WTC11 (cell line): ENCODE measurements at regions not wholly inside any gene's neighbourhood (a gene's known extent, or its start where the extent isn't known, plus 50 kb on each side); places are given as distances from the start of the nearest gene placed in this dataset.

ENCODE experiments used
- ATAC-seq: fragments of 200-7000 bp; cut with Tn5 transposase; 2 replicates; pipeline ENCODE4 v1.10.0; 2021; ENCODE audit warnings: mild to moderate bottlenecking, moderate library complexity
- CTCF ChIA-PET: fragments of 300-600 bp; sonication (Branson Sonifier 250); formaldehyde crosslinking; loops from one replicate; lab custom pipeline; 2021; ENCODE audit warnings: antibody characterized with exemption; lab: Charles Lee
- POLR2A ChIA-PET: fragments of 350-600 bp; sonication (Branson Sonifier 250); formaldehyde crosslinking; loops from one replicate; lab custom pipeline; 2021; ENCODE audit warnings: antibody characterized with exemption; lab: Charles Lee
- DNase-seq: peaks from one replicate; pipeline ENCODE4 v3.0.0; 2021; ENCODE audit warnings: low spot score
- H3K27ac Mint-ChIP-seq: 2 replicates; pipeline ENCODE4 v1.8.0; 2021; ENCODE audit warnings: mixed read lengths
- H3K27me3 Mint-ChIP-seq: 2 replicates; pipeline ENCODE4 v1.8.0; 2021; ENCODE audit warnings: low read depth, mild to moderate bottlenecking, moderate library complexity, mixed read lengths
- H3K36me3 Mint-ChIP-seq: 2 replicates; pipeline ENCODE4 v1.8.0; 2021; ENCODE audit warnings: mixed read lengths
- H3K4me1 Mint-ChIP-seq: 2 replicates; pipeline ENCODE4 v1.8.0; 2022; ENCODE audit warnings: mixed read lengths
- H3K4me3 Mint-ChIP-seq: 2 replicates; pipeline ENCODE4 v1.8.0; 2021; ENCODE audit warnings: mild to moderate bottlenecking, moderate library complexity, mixed read lengths
- H3K9me3 Mint-ChIP-seq: 2 replicates; pipeline ENCODE4 v1.8.0; 2021; ENCODE audit warnings: mixed read lengths
- ELF4 ChIP-seq: sonication (generic); formaldehyde crosslinking; IDR thresholded peaks from 2 replicates; pipeline ENCODE4 v1.8.1; 2022; ENCODE audit warnings: low read depth, mild to moderate bottlenecking, moderate library complexity, missing genetic modification reagents
- FOXK1 ChIP-seq: sonication (generic); formaldehyde crosslinking; IDR thresholded peaks from 2 replicates; pipeline ENCODE4 v1.8.0; 2022; ENCODE audit warnings: mild to moderate bottlenecking, moderate library complexity, missing genetic modification reagents
- GRHL2 ChIP-seq: fragments of 250-450 bp; sonication (Bioruptor Pico); IDR thresholded peaks from 2 replicates; pipeline ENCODE4 v1.8.0; 2022; ENCODE audit warnings: mild to moderate bottlenecking, moderate library complexity; ENCODE audit not compliant: insufficient replicate concordance, severe bottlenecking
- MXD4 ChIP-seq: fragments of 250-450 bp; sonication (Bioruptor Pico); IDR thresholded peaks from 2 replicates; pipeline ENCODE4 v1.8.0; 2021; ENCODE audit warnings: mild to moderate bottlenecking, moderate library complexity, borderline replicate concordance
- NFATC4 ChIP-seq: fragments of 250-450 bp; sonication (Bioruptor Pico); IDR thresholded peaks from 2 replicates; pipeline ENCODE4 v1.9.0; 2021; ENCODE audit warnings: mild to moderate bottlenecking
- NFYB ChIP-seq: sonication (generic); formaldehyde crosslinking; conservative IDR thresholded peaks from 2 replicates; pipeline ENCODE4 v1.8.0; 2022; ENCODE audit warnings: low read depth, missing genetic modification reagents
- NR2C2 ChIP-seq: sonication (generic); formaldehyde crosslinking; IDR thresholded peaks from 2 replicates; pipeline ENCODE4 v1.8.0; 2022; ENCODE audit warnings: mild to moderate bottlenecking, missing genetic modification reagents
- NR3C1 ChIP-seq: sonication (generic); formaldehyde crosslinking; conservative IDR thresholded peaks from 2 replicates; pipeline ENCODE4 v1.8.1; 2023; ENCODE audit warnings: low read depth, mild to moderate bottlenecking, missing genetic modification reagents
- PRRX2 ChIP-seq: fragments of 250-450 bp; sonication (Bioruptor Pico); IDR thresholded peaks from 2 replicates; pipeline ENCODE4 v1.8.0; 2021; ENCODE audit warnings: mild to moderate bottlenecking
- RELA ChIP-seq: sonication (generic); formaldehyde crosslinking; IDR thresholded peaks from 2 replicates; pipeline ENCODE4 v1.8.1; 2022; ENCODE audit warnings: missing genetic modification reagents, mild to moderate bottlenecking, borderline replicate concordance
- RORB ChIP-seq: fragments of 250-450 bp; sonication (Bioruptor Pico); IDR thresholded peaks from 2 replicates; pipeline ENCODE4 v1.9.0; 2021; ENCODE audit warnings: mild to moderate bottlenecking
- SOX15 ChIP-seq: fragments of 250-450 bp; sonication (Bioruptor Pico); IDR thresholded peaks from 2 replicates; pipeline ENCODE4 v1.9.0; 2021; ENCODE audit warnings: mild to moderate bottlenecking
- SP1 ChIP-seq: sonication (generic); formaldehyde crosslinking; conservative IDR thresholded peaks from 2 replicates; pipeline ENCODE4 v1.8.1; 2022; ENCODE audit warnings: missing genetic modification reagents
- TEAD4 ChIP-seq: sonication (generic); formaldehyde crosslinking; IDR thresholded peaks from 2 replicates; pipeline ENCODE4 v1.8.0; 2022; ENCODE audit warnings: mild to moderate bottlenecking, missing genetic modification reagents
- TF ChIP-seq, protein P1 (sequence below): fragments of 250-450 bp; sonication (Bioruptor Pico); IDR thresholded peaks from 2 replicates; pipeline ENCODE4 v1.9.0; 2021; ENCODE audit warnings: moderate library complexity, mild to moderate bottlenecking, inconsistent platforms, borderline replicate concordance
- TF ChIP-seq, protein P2 (sequence below): sonication (generic); formaldehyde crosslinking; IDR thresholded peaks from 2 replicates; pipeline ENCODE4 v1.8.0; 2023; ENCODE audit warnings: missing genetic modification reagents, mild to moderate bottlenecking, borderline replicate concordance
- TF ChIP-seq, protein P3 (sequence below): sonication (generic); formaldehyde crosslinking; IDR thresholded peaks from 2 replicates; pipeline ENCODE4 v1.8.1; 2023; ENCODE audit warnings: mild to moderate bottlenecking, missing genetic modification reagents, moderate library complexity
- TF ChIP-seq, protein P4 (sequence below): sonication (generic); formaldehyde crosslinking; IDR thresholded peaks from 2 replicates; pipeline ENCODE4 v1.8.1; 2022; ENCODE audit warnings: low read depth, missing genetic modification reagents, borderline replicate concordance

DNA sequence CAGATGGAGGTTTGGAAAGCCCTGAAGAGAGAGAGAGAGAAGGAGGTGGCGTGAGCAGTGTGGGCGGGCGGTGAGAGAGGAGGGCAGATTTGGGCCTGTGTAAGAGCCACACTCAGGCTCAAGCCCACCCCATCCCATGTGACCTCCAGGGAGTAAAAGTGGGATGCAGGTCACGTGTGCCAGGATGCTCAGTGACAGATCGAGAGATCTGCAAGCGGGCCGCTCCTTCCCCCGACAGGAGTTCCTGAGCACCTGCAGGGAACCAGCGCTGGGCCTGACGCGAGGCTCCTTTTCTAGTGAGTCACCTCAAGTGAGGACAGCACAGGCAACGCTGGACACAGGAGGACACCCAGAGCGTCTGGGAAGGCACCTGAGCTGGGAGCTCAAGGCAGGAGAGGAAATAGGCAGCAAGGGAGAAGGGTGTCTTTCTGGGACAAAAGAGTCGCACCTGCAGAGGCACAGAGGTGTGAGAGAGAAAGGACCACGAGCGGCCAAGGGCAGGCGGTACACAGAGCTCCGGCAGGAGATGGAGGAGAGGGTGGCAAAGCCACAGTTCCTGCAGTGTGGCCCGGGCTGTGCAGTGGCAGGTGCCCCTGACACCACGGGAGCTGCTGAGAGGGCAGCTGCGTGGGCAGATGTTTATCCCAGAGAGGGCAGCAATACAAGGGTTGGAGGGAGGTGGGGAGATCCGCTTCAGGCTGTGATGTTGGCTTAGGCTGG lies 1294.8 kb downstream of the TBC1D22A start (continued):
- no peak for TF ChIP-seq PRRX2
- no peak for TF ChIP-seq ELF4 (CRISPR knock-in tag)
- TF ChIP-seq, protein P1, sequence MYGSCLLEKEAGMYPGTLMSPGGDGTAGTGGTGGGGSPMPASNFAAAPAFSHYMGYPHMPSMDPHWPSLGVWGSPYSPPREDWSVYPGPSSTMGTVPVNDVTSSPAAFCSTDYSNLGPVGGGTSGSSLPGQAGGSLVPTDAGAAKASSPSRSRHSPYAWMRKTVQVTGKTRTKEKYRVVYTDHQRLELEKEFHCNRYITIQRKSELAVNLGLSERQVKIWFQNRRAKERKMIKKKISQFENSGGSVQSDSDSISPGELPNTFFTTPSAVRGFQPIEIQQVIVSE (CRISPR knock-in tag) = no peak
- no peak for TF ChIP-seq MXD4 (CRISPR knock-in tag)
- TF ChIP-seq GRHL2 = no peak
- TF ChIP-seq, protein P2, sequence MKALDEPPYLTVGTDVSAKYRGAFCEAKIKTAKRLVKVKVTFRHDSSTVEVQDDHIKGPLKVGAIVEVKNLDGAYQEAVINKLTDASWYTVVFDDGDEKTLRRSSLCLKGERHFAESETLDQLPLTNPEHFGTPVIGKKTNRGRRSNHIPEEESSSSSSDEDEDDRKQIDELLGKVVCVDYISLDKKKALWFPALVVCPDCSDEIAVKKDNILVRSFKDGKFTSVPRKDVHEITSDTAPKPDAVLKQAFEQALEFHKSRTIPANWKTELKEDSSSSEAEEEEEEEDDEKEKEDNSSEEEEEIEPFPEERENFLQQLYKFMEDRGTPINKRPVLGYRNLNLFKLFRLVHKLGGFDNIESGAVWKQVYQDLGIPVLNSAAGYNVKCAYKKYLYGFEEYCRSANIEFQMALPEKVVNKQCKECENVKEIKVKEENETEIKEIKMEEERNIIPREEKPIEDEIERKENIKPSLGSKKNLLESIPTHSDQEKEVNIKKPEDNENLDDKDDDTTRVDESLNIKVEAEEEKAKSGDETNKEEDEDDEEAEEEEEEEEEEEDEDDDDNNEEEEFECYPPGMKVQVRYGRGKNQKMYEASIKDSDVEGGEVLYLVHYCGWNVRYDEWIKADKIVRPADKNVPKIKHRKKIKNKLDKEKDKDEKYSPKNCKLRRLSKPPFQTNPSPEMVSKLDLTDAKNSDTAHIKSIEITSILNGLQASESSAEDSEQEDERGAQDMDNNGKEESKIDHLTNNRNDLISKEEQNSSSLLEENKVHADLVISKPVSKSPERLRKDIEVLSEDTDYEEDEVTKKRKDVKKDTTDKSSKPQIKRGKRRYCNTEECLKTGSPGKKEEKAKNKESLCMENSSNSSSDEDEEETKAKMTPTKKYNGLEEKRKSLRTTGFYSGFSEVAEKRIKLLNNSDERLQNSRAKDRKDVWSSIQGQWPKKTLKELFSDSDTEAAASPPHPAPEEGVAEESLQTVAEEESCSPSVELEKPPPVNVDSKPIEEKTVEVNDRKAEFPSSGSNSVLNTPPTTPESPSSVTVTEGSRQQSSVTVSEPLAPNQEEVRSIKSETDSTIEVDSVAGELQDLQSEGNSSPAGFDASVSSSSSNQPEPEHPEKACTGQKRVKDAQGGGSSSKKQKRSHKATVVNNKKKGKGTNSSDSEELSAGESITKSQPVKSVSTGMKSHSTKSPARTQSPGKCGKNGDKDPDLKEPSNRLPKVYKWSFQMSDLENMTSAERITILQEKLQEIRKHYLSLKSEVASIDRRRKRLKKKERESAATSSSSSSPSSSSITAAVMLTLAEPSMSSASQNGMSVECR (CRISPR knock-in tag) = no peak

DNA sequence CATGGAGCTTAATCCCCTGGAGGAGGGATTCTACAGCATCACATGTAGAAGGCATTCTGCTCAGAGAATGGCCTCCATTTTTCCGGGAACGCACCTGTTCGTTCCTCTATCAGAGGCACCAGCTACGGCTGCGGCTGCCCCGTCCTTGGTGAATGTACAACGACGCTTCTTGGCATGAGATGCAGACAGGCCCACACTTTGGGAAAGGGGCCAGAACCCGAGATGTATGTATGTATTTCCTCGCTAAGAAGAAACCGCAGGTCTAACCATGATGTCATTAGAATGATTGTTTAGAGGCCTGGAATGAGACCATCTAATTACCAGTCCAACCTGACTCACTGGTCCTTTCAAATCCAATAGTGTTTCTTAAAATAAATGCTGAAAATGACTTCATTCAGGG lies 1293.4 kb downstream of the TBC1D22A start:
- Mint-ChIP-seq H3K4me3 (no peak overlapping the region), H3K9me3 (peaks cover 9% of the 10 kb centered on the region), H3K27ac (no peak overlapping the region), H3K27me3 (no peaks in the 10 kb centered on the region)
- ChIA-PET POLR2A (no interaction called here), CTCF (no interaction called here)
- DNase-seq = no peak
- no peak for ATAC-seq
- no peak for TF ChIP-seq FOXK1 (CRISPR knock-in tag)
- TF ChIP-seq, protein P3, sequence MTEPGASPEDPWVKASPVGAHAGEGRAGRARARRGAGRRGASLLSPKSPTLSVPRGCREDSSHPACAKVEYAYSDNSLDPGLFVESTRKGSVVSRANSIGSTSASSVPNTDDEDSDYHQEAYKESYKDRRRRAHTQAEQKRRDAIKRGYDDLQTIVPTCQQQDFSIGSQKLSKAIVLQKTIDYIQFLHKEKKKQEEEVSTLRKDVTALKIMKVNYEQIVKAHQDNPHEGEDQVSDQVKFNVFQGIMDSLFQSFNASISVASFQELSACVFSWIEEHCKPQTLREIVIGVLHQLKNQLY (CRISPR knock-in tag) = no peak
- TF ChIP-seq NR2C2 (CRISPR knock-in tag) = no peak
- TF ChIP-seq MXD4 (CRISPR knock-in tag) = no peak
- TF ChIP-seq RELA (CRISPR knock-in tag) = no peak
- no peak for TF ChIP-seq SOX15 (CRISPR knock-in tag)
- no peak for TF ChIP-seq RORB (CRISPR knock-in tag)
- TF ChIP-seq SP1 (CRISPR knock-in tag) = no peak
- TF ChIP-seq, protein P4, sequence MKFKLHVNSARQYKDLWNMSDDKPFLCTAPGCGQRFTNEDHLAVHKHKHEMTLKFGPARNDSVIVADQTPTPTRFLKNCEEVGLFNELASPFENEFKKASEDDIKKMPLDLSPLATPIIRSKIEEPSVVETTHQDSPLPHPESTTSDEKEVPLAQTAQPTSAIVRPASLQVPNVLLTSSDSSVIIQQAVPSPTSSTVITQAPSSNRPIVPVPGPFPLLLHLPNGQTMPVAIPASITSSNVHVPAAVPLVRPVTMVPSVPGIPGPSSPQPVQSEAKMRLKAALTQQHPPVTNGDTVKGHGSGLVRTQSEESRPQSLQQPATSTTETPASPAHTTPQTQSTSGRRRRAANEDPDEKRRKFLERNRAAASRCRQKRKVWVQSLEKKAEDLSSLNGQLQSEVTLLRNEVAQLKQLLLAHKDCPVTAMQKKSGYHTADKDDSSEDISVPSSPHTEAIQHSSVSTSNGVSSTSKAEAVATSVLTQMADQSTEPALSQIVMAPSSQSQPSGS = no peak
- TF ChIP-seq NR3C1 (CRISPR knock-in tag) = no peak
- TF ChIP-seq NFATC4 (CRISPR knock-in tag) = no peak
- no peak for TF ChIP-seq TEAD4 (CRISPR knock-in tag)
- TF ChIP-seq, all 79 proteins: peak for 0
- H3K36me3 Mint-ChIP-seq = no peaks in the 10 kb centered on the region
- H3K4me1 Mint-ChIP-seq = no peaks in the 10 kb centered on the region

DNA sequence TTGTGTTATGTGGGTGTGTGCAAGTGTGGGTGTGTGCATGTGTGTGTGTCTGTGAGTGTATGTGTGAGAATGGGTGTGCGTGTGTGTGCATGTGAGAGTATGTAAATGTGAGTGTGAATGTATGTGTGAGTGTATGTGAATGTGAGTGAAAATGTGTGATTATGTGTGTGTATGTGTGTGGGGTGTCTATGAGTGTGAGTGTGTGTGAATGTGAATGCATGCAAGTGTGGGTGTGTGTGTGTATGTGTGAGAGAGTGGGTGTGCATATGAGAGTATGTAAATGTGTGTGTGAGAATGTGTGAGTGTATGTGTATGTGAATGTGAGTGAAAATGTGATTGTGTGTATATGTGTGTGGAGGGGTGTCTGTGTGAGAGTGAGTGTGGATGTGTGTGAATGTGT lies 1292.7 kb downstream of the TBC1D22A start:
- Mint-ChIP-seq H3K27me3 (no peaks in the 10 kb centered on the region), H3K4me1 (no peaks in the 10 kb centered on the region), H3K4me3 (no peak overlapping the region), H3K36me3 (no peaks in the 10 kb centered on the region), H3K9me3 (peaks cover 9% of the 10 kb centered on the region), H3K27ac (no peak overlapping the region)
- TF ChIP-seq NFYB (CRISPR knock-in tag) = no peak
- ChIA-PET POLR2A (no interaction called here), CTCF (no interaction called here)
- ATAC-seq (no peak), DNase-seq (no peak)
